ENCODE measurements at regions not wholly inside any gene's neighbourhood (a gene's known extent, or its start where the extent isn't known, plus 50 kb on each side); places are given as distances from the start of the nearest gene placed in this dataset.
A peak's percentile ranks its signal among the peaks of the same experiment; 100 is the strongest.

- no peaks in the 10 kb centered on the region for H3K4me1 ChIP-seq
- no peak overlapping the region for H3K4me3 ChIP-seq
- no peak for ATAC-seq
- H3K27ac ChIP-seq = no peak overlapping the region
- whole genome bisulfite sequencing, 2 donors (ENCODE audit: low coverage in 1 of 2) = 36 to 69% methylated on average over 3 of the region's 3 CpGs
- H3K27me3 ChIP-seq = no peaks in the 10 kb centered on the region
- H3K36me3 ChIP-seq = no peaks in the 10 kb centered on the region
- H3K9me3 ChIP-seq = no peaks in the 10 kb centered on the region
- TF ChIP-seq POLR2A (IDR thresholded peaks at IDR 0.05) (no peak), CTCF (IDR thresholded peaks at IDR 0.05) (no peak), EP300 (IDR thresholded peaks at IDR 0.05) (no peak), POLR2AphosphoS5 (IDR thresholded peaks at IDR 0.05) (no peak)
Measured at GRCh38 chr2:146602856-146603255, 1242.0 kb upstream of the ACVR2A start.

GRCh38 chr2:146602383-146602782 is 1242.4 kb upstream of the ACVR2A start:
- H3K27me3 ChIP-seq = no peaks in the 10 kb centered on the region
- no peak overlapping the region for H3K4me3 ChIP-seq
- ATAC-seq = peak; percentile 62
- H3K4me1 ChIP-seq = no peaks in the 10 kb centered on the region
- TF ChIP-seq POLR2A (IDR thresholded peaks at IDR 0.05) (no peak), EP300 (IDR thresholded peaks at IDR 0.05) (no peak), CTCF (IDR thresholded peaks at IDR 0.05) (no peak), POLR2AphosphoS5 (IDR thresholded peaks at IDR 0.05) (no peak)
- H3K9me3 ChIP-seq = no peaks in the 10 kb centered on the region
- no peak overlapping the region for H3K27ac ChIP-seq
- H3K36me3 ChIP-seq = no peaks in the 10 kb centered on the region

GRCh38 chr2:146598791-146599190 is 1246.0 kb upstream of the ACVR2A start:
- Histone ChIP-seq H3K36me3 (no peaks in the 10 kb centered on the region), H3K27me3 (no peaks in the 10 kb centered on the region), H3K27ac (no peak overlapping the region), H3K4me3 (no peak overlapping the region), H3K4me1 (no peaks in the 10 kb centered on the region), H3K9me3 (no peaks in the 10 kb centered on the region)
- ATAC-seq = no peak
- 57 to 69% methylated on average over 2 of the region's 2 CpGs for WGBS, 2 donors (ENCODE audit: low coverage in 1 of 2)
- TF ChIP-seq POLR2A (IDR thresholded peaks at IDR 0.05) = no peak
- TF ChIP-seq POLR2AphosphoS5 (IDR thresholded peaks at IDR 0.05) = no peak
- no peak for TF ChIP-seq CTCF (IDR thresholded peaks at IDR 0.05)
- TF ChIP-seq EP300 (IDR thresholded peaks at IDR 0.05) = no peak

- no peak overlapping the region for H3K4me3 ChIP-seq
- H3K36me3 ChIP-seq = no peaks in the 10 kb centered on the region
- no peaks in the 10 kb centered on the region for H3K9me3 ChIP-seq
- no peak for ATAC-seq
- H3K27me3 ChIP-seq = no peaks in the 10 kb centered on the region
- H3K27ac ChIP-seq = no peak overlapping the region
- TF ChIP-seq EP300 (IDR thresholded peaks at IDR 0.05) (no peak), POLR2A (IDR thresholded peaks at IDR 0.05) (no peak), POLR2AphosphoS5 (IDR thresholded peaks at IDR 0.05) (no peak), CTCF (IDR thresholded peaks at IDR 0.05) (no peak)
- no peaks in the 10 kb centered on the region for H3K4me1 ChIP-seq
Measured at GRCh38 chr2:146597291-146597690, 1247.5 kb upstream of the ACVR2A start.

GRCh38 chr2:146591908-146592307 is 1252.9 kb upstream of the ACVR2A start:
- Histone ChIP-seq H3K4me3 (no peak overlapping the region), H3K36me3 (no peaks in the 10 kb centered on the region), H3K4me1 (no peaks in the 10 kb centered on the region), H3K27ac (no peak overlapping the region), H3K9me3 (peaks cover 0 to 3% (median 0%) of the 10 kb centered on the region in 3 donors), H3K27me3 (no peaks in the 10 kb centered on the region)
- WGBS, 2 donors (ENCODE audit: low coverage in 1 of 2) = 30 to 42% methylated on average over 4 of the region's 4 CpGs
- no peak for ATAC-seq
- no peak for TF ChIP-seq EP300 (IDR thresholded peaks at IDR 0.05)

- 96 to 100% methylated on average over 2 to 14 of the region's 38 CpGs for WGBS, 2 donors (ENCODE audit: low coverage in 1 of 2)
- peaks cover 0 to 3% (median 0%) of the 10 kb centered on the region in 3 donors for H3K9me3 ChIP-seq
- no peaks in the 10 kb centered on the region for H3K27me3 ChIP-seq
- no peaks in the 10 kb centered on the region for H3K36me3 ChIP-seq
- ATAC-seq = no peak
- no peak overlapping the region for H3K27ac ChIP-seq
- TF ChIP-seq CTCF (IDR thresholded peaks at IDR 0.05) = no peak
- TF ChIP-seq EP300 (IDR thresholded peaks at IDR 0.05) = no peak
- no peak for TF ChIP-seq POLR2AphosphoS5 (IDR thresholded peaks at IDR 0.05)
- no peak for TF ChIP-seq POLR2A (IDR thresholded peaks at IDR 0.05)
- H3K4me1 ChIP-seq = no peaks in the 10 kb centered on the region
- no peak overlapping the region for H3K4me3 ChIP-seq
Measured at GRCh38 chr2:146587291-146587713, 1257.5 kb upstream of the ACVR2A start.
